Osteoblast (primary cell): ENCODE measurements at regions not wholly inside any gene's neighbourhood (a gene's known extent, or its start where the extent isn't known, plus 50 kb on each side); places are given as distances from the start of the nearest gene placed in this dataset.

Experiments used
- DNase-seq: peaks from one replicate; pipeline ENCODE4 v3.0.0; 2011; ENCODE audit warnings: low spot score, mixed read lengths; ENCODE audit not compliant: insufficient read length; ENCODE audit errors: missing footprints
- H2AFZ ChIP-seq: 2 replicates; pipeline ENCODE4 v1.6.0; 2011; ENCODE audit warnings: mild to moderate bottlenecking, low read length
- H3K27ac ChIP-seq: 2 replicates; pipeline ENCODE4 v1.5.1; 2011; ENCODE audit warnings: mild to moderate bottlenecking, low read depth, low read length, moderate library complexity
- H3K27me3 ChIP-seq: 2 replicates; pipeline ENCODE4 v1.6.0; 2012; ENCODE audit warnings: mild to moderate bottlenecking, control low read depth, inconsistent platforms, low read length, moderate library complexity; ENCODE audit not compliant: insufficient read depth
- H3K36me3 ChIP-seq: 2 replicates; pipeline ENCODE4 v1.5.1; 2011; ENCODE audit warnings: mild to moderate bottlenecking, low read length, control low read depth, moderate library complexity; ENCODE audit not compliant: insufficient read depth
- H3K4me1 ChIP-seq: 2 replicates; pipeline ENCODE4 v1.5.1; 2011; ENCODE audit warnings: mild to moderate bottlenecking, low read length, control low read depth, moderate library complexity; ENCODE audit not compliant: insufficient read depth
- H3K4me2 ChIP-seq: 2 replicates; pipeline ENCODE4 v1.6.0; 2011; ENCODE audit warnings: mild to moderate bottlenecking, low read length; ENCODE audit not compliant: insufficient read depth
- H3K4me3 ChIP-seq: fragments of 200-600 bp; sonication (generic); 3 replicates; pipeline ENCODE4 v1.5.1; 2012; ENCODE audit warnings: mild to moderate bottlenecking, low read length, inconsistent platforms; ENCODE audit not compliant: insufficient read depth
- H3K79me2 ChIP-seq: 2 replicates; pipeline ENCODE4 v1.6.0; 2012; ENCODE audit warnings: mild to moderate bottlenecking, low read length, control low read depth, inconsistent platforms; ENCODE audit not compliant: insufficient read depth
- H3K9me3 ChIP-seq: 2 replicates; pipeline ENCODE4 v1.5.1; 2011; ENCODE audit warnings: low read depth, low read length, control low read depth
- H4K20me1 ChIP-seq: 2 replicates; pipeline ENCODE4 v1.6.0; 2012; ENCODE audit warnings: mild to moderate bottlenecking, low read length, control low read depth; ENCODE audit not compliant: insufficient read depth
- CTCF ChIP-seq: IDR thresholded peaks from 2 replicates; pipeline ENCODE4 v1.5.1; 2011; ENCODE audit warnings: mild to moderate bottlenecking, low read depth, low read length, moderate library complexity; ENCODE audit errors: extremely low read depth

DNA sequence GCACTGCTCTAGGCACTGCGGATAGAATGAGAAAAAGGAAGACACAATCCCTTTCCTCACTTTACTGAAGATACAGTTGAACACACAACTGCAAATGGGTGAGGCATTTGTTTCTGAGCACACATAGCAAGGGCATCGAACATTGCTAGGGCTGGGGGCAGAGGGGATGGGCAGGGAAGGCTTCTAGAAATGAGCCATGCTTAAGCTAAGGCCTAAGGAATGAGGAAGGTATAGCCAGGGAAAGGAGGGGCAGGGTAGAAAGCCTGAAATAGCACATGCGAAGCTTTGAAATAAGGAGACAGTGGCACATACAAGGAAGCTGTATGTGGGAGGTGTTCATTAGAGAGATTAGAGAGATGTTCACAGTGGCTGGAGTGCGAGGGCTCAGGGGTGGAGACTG, 92.7 kb downstream of the KIF4B start:
- no peaks in the 10 kb centered on the region for H4K20me1 ChIP-seq
- no peaks in the 10 kb centered on the region for H3K79me2 ChIP-seq
- DNase-seq, result no peak
- no peaks in the 10 kb centered on the region for H3K9me3 ChIP-seq
- no peaks in the 10 kb centered on the region for H3K27me3 ChIP-seq
- no peaks in the 10 kb centered on the region for H3K4me1 ChIP-seq
- no peak for TF ChIP-seq CTCF
- H3K27ac ChIP-seq, result no peak overlapping the region
- H3K4me3 ChIP-seq, result no peak overlapping the region
- H2AFZ ChIP-seq, result no peak overlapping the region
- H3K36me3 ChIP-seq, result no peaks in the 10 kb centered on the region
- H3K4me2 ChIP-seq, result no peak overlapping the region

DNA sequence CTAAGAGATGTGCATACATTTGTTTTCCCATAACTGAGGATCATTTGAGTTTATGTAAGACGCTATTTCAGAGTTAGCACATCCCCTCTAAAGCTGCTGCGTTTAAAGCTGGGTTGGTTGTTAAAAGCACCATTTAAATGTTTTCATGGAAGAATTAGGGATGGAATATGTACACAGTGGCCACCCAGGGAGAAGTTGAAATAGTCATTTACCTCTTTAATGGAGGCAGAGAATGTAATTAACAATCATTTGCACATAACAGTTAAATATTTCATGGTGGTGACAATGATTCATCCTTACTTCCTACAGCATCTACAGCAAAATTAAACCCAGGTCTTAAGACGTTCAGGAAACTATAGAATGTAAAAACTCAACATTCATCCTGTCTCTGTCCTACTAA, 100.3 kb downstream of the KIF4B start:
- Histone ChIP-seq H3K79me2 (no peaks in the 10 kb centered on the region), H4K20me1 (no peaks in the 10 kb centered on the region), H3K27me3 (no peaks in the 10 kb centered on the region), H3K36me3 (no peaks in the 10 kb centered on the region), H3K4me1 (no peaks in the 10 kb centered on the region), H3K9me3 (no peaks in the 10 kb centered on the region), H3K27ac (no peak overlapping the region), H3K4me2 (no peak overlapping the region), H3K4me3 (no peak overlapping the region), H2AFZ (no peak overlapping the region)
- no peak for TF ChIP-seq CTCF
- DNase-seq, result no peak

DNA sequence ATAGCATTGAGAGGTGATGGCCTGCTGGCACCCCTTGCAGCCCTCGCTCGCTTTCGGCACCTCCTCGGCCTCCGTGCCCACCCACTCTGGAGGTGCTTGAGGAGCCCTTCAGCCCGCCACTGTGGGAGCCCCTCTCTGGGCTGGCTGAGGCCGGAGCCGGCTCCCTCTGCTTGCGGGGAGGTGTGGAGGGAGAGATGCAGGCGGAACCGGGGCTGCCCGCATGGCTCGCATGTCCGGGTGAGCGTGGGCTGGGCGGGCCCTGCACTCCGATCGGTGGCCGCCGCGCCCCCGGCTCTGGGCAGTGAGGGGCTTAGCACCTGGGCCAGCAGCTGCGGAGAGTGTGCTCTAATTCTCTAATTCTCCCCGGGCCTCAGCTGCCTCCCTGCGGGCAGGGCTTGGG, 101.1 kb downstream of the KIF4B start:
- H3K9me3 ChIP-seq, result no peaks in the 10 kb centered on the region
- no peak overlapping the region for H3K27ac ChIP-seq
- H4K20me1 ChIP-seq, result no peaks in the 10 kb centered on the region
- no peak overlapping the region for H3K4me3 ChIP-seq
- TF ChIP-seq CTCF, result no peak
- no peak overlapping the region for H3K4me2 ChIP-seq
- H3K79me2 ChIP-seq, result no peaks in the 10 kb centered on the region
- no peak for DNase-seq
- H3K36me3 ChIP-seq, result no peaks in the 10 kb centered on the region
- no peaks in the 10 kb centered on the region for H3K4me1 ChIP-seq
- no peaks in the 10 kb centered on the region for H3K27me3 ChIP-seq
- no peak overlapping the region for H2AFZ ChIP-seq

- Histone ChIP-seq H3K4me1 (no peaks in the 10 kb centered on the region), H3K27me3 (no peaks in the 10 kb centered on the region), H3K9me3 (no peaks in the 10 kb centered on the region), H2AFZ (no peak overlapping the region), H3K27ac (no peak overlapping the region), H3K36me3 (no peaks in the 10 kb centered on the region), H3K4me2 (no peak overlapping the region), H4K20me1 (no peaks in the 10 kb centered on the region), H3K4me3 (no peak overlapping the region), H3K79me2 (no peaks in the 10 kb centered on the region)
- TF ChIP-seq CTCF, result no peak
- DNase-seq, result no peak
Measured at GRCh38 chr5:155116456-155117251, 103.1 kb downstream of the KIF4B start.
